ENCODE measurements at regions not wholly inside any gene's neighbourhood (a gene's known extent, or its start where the extent isn't known, plus 50 kb on each side); places are given as distances from the start of the nearest gene placed in this dataset.

DNA sequence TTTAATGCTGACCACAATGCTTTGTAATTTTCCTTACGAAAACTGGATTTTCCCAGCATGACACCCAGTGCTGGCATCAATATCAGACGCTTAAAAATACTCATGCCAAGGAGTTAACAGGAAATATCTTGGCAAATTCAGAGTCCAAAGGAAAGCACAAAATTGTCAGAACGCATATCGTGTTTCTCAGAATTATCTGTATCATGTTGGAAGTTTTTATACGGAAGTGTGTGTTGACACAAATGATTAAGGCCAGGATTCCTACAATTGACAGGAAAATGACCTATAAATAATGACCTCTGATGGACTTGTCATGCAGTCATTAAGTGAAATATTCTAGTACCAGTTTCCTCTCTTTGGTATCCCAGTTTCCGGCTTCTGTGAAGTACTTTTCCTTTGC, 132.1 kb upstream of the TLL1 start (continued):
- TF ChIP-seq ZNF596 (tag by site-specific recombination; IDR thresholded peaks at IDR 0.05) (no peak), ZNF501 (tag by site-specific recombination; IDR thresholded peaks at IDR 0.05) (no peak)

DNA sequence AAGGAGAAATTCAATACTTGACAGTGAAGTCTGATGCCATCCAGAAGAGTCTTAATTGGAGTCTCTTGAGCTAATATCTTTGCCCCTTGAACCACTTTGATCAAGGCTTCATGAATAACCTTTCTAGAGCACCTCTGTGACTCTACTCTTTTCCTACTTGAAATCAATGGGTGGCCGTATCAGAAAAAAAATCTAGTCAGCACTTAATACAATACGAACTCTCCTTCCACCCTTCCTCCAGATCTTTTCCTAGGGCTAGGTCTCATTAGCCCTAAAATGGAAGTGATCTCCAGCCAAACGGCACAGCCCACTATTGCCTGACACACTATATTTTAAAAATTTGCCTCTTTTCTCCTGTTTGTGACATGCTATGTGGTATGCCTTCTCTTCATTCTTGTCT, 129.6 kb upstream of the TLL1 start:
- no peak overlapping the region for H3K27ac ChIP-seq (ENCODE audit: extremely low read depth, low read depth, low read length)
- ChIA-PET CTCF (no interaction called here), POLR2A (no interaction called here)

DNA sequence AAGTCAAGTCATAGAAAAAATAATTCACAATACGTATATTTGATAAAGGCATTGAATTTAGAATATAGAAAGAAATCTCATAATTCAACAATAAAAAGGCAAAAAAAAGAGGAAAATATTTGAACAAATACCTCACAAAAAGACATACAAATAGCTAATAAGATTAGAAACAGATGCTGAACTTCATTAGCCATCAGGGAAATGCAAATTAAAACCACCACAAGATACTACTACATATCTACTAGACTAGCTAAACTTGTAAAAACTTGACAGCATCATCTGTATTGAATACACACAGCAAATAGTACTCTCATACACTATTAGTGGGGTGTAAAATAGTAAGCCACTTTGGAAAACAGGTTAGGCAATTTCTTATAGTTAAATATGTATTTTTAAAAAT, 128.7 kb upstream of the TLL1 start:
- ChIA-PET POLR2A (no interaction called here), CTCF (no interaction called here)
- Histone ChIP-seq H3K4me3 (ENCODE audit: low read depth, low read length) (no peak overlapping the region), H3K36me3 (ENCODE audit: control insufficient read depth in 2 of 2, insufficient read depth in 1 of 2, low read length in 2 of 2) (no peaks in the 10 kb centered on the region), H3K4me1 (ENCODE audit: control insufficient read depth, insufficient read depth, low read length) (no peaks in the 10 kb centered on the region), H3K9me3 (ENCODE audit: control insufficient read depth, insufficient read depth, low read depth, low read length) (no peaks in the 10 kb centered on the region), H3K27ac (ENCODE audit: extremely low read depth, low read depth, low read length) (no peak overlapping the region)
- TF ChIP-seq ZNF529 (tag by site-specific recombination; IDR thresholded peaks at IDR 0.05; ENCODE audit: insufficient replicate concordance) (no peak), ZNF335 (tag by site-specific recombination; conservative IDR thresholded peaks at IDR 0.05) (no peak), SP7 (tag by site-specific recombination; IDR thresholded peaks at IDR 0.05) (no peak), ZNF624 (tag by site-specific recombination; IDR thresholded peaks at IDR 0.05) (no peak), ZBTB1 (tag by site-specific recombination; IDR thresholded peaks at IDR 0.05) (no peak), ZNF404 (tag by site-specific recombination; IDR thresholded peaks at IDR 0.05) (no peak), ZNF157 (tag by site-specific recombination; IDR thresholded peaks at IDR 0.05) (no peak), KLF8 (tag by site-specific recombination; IDR thresholded peaks at IDR 0.05) (no peak)
- TF ChIP-seq, protein P1, sequence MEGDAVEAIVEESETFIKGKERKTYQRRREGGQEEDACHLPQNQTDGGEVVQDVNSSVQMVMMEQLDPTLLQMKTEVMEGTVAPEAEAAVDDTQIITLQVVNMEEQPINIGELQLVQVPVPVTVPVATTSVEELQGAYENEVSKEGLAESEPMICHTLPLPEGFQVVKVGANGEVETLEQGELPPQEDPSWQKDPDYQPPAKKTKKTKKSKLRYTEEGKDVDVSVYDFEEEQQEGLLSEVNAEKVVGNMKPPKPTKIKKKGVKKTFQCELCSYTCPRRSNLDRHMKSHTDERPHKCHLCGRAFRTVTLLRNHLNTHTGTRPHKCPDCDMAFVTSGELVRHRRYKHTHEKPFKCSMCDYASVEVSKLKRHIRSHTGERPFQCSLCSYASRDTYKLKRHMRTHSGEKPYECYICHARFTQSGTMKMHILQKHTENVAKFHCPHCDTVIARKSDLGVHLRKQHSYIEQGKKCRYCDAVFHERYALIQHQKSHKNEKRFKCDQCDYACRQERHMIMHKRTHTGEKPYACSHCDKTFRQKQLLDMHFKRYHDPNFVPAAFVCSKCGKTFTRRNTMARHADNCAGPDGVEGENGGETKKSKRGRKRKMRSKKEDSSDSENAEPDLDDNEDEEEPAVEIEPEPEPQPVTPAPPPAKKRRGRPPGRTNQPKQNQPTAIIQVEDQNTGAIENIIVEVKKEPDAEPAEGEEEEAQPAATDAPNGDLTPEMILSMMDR (tag by site-specific recombination; IDR thresholded peaks at IDR 0.05) = no peak
- TF ChIP-seq, protein P2, sequence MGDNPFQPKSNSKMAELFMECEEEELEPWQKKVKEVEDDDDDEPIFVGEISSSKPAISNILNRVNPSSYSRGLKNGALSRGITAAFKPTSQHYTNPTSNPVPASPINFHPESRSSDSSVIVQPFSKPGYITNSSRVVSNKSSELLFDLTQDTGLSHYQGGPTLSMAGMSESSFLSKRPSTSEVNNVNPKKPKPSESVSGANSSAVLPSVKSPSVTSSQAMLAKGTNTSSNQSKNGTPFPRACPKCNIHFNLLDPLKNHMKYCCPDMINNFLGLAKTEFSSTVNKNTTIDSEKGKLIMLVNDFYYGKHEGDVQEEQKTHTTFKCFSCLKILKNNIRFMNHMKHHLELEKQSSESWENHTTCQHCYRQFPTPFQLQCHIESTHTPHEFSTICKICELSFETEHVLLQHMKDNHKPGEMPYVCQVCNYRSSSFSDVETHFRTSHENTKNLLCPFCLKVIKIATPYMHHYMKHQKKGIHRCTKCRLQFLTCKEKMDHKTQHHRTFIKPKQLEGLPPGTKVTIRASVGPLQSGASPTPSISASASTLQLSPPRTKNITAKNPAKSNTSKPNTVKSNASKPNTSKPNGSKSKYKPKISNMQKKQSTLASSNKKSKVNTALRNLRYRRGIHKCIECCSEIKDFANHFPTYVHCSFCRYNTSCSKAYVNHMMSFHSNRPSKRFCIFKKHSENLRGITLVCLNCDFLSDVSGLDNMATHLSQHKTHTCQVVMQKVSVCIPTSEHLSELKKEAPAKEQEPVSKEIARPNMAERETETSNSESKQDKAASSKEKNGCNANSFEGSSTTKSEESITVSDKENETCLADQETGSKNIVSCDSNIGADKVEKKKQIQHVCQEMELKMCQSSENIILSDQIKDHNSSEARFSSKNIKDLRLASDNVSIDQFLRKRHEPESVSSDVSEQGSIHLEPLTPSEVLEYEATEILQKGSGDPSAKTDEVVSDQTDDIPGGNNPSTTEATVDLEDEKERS (tag by site-specific recombination; IDR thresholded peaks at IDR 0.05) = no peak

More for the DNA sequence above, 129.6 kb upstream of the TLL1 start:
- no peak overlapping the region for H3K4me3 ChIP-seq (ENCODE audit: low read depth, low read length)
- no peaks in the 10 kb centered on the region for H3K9me3 ChIP-seq (ENCODE audit: control insufficient read depth, insufficient read depth, low read depth, low read length)
- H3K36me3 ChIP-seq (ENCODE audit: control insufficient read depth in 2 of 2, insufficient read depth in 1 of 2, low read length in 2 of 2) = no peaks in the 10 kb centered on the region
- H3K4me1 ChIP-seq (ENCODE audit: control insufficient read depth, insufficient read depth, low read length) = no peaks in the 10 kb centered on the region
- no peak for TF ChIP-seq IKZF3 (tag by site-specific recombination; IDR thresholded peaks at IDR 0.05)
- TF ChIP-seq, protein P3, sequence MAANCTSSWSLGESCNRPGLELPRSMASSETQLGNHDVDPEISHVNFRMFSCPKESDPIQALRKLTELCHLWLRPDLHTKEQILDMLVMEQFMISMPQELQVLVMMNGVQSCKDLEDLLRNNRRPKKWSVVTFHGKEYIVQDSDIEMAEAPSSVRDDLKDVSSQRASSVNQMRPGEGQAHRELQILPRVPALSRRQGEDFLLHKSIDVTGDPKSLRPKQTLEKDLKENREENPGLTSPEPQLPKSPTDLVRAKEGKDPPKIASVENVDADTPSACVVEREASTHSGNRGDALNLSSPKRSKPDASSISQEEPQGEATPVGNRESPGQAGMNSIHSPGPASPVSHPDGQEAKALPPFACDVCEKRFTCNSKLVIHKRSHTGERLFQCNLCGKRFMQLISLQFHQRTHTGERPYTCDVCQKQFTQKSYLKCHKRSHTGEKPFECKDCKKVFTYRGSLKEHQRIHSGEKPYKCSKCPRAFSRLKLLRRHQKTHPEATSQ (tag by site-specific recombination; IDR thresholded peaks at IDR 0.05) = no peak
- TF ChIP-seq, protein P4, sequence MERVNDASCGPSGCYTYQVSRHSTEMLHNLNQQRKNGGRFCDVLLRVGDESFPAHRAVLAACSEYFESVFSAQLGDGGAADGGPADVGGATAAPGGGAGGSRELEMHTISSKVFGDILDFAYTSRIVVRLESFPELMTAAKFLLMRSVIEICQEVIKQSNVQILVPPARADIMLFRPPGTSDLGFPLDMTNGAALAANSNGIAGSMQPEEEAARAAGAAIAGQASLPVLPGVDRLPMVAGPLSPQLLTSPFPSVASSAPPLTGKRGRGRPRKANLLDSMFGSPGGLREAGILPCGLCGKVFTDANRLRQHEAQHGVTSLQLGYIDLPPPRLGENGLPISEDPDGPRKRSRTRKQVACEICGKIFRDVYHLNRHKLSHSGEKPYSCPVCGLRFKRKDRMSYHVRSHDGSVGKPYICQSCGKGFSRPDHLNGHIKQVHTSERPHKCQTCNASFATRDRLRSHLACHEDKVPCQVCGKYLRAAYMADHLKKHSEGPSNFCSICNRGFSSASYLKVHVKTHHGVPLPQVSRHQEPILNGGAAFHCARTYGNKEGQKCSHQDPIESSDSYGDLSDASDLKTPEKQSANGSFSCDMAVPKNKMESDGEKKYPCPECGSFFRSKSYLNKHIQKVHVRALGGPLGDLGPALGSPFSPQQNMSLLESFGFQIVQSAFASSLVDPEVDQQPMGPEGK (tag by site-specific recombination; IDR thresholded peaks at IDR 0.05) = no peak
- no peak for TF ChIP-seq ZNF768 (tag by site-specific recombination; IDR thresholded peaks at IDR 0.05)
- TF ChIP-seq, protein P5, sequence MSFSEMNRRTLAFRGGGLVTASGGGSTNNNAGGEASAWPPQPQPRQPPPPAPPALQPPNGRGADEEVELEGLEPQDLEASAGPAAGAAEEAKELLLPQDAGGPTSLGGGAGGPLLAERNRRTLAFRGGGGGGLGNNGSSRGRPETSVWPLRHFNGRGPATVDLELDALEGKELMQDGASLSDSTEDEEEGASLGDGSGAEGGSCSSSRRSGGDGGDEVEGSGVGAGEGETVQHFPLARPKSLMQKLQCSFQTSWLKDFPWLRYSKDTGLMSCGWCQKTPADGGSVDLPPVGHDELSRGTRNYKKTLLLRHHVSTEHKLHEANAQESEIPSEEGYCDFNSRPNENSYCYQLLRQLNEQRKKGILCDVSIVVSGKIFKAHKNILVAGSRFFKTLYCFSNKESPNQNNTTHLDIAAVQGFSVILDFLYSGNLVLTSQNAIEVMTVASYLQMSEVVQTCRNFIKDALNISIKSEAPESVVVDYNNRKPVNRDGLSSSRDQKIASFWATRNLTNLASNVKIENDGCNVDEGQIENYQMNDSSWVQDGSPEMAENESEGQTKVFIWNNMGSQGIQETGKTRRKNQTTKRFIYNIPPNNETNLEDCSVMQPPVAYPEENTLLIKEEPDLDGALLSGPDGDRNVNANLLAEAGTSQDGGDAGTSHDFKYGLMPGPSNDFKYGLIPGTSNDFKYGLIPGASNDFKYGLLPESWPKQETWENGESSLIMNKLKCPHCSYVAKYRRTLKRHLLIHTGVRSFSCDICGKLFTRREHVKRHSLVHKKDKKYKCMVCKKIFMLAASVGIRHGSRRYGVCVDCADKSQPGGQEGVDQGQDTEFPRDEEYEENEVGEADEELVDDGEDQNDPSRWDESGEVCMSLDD (tag by site-specific recombination; IDR thresholded peaks at IDR 0.05) = no peak
- TF ChIP-seq, protein P6, sequence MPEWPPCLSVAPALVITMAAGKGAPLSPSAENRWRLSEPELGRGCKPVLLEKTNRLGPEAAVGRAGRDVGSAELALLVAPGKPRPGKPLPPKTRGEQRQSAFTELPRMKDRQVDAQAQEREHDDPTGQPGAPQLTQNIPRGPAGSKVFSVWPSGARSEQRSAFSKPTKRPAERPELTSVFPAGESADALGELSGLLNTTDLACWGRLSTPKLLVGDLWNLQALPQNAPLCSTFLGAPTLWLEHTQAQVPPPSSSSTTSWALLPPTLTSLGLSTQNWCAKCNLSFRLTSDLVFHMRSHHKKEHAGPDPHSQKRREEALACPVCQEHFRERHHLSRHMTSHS (tag by site-specific recombination; IDR thresholded peaks at IDR 0.05) = no peak
- TF ChIP-seq SP7 (tag by site-specific recombination; IDR thresholded peaks at IDR 0.05) = no peak
- TF ChIP-seq HOXA7 (CRISPR knock-in tag; IDR thresholded peaks at IDR 0.05; ENCODE audit: borderline replicate concordance) = no peak
- no peak for TF ChIP-seq ZNF223 (tag by site-specific recombination; IDR thresholded peaks at IDR 0.05)
- TF ChIP-seq ZNF24 (tag by site-specific recombination; IDR thresholded peaks at IDR 0.05) = no peak
- TF ChIP-seq ZNF426 (tag by site-specific recombination; IDR thresholded peaks at IDR 0.05) = no peak
- TF ChIP-seq ZNF311 (tag by site-specific recombination; IDR thresholded peaks at IDR 0.05; ENCODE audit: borderline replicate concordance) = no peak
- no peak for TF ChIP-seq ZNF266 (tag by site-specific recombination; IDR thresholded peaks at IDR 0.05; ENCODE audit: low read depth)
- no peak for TF ChIP-seq ZNF707 (tag by site-specific recombination; IDR thresholded peaks at IDR 0.05)
- TF ChIP-seq ZNF530 (tag by site-specific recombination; IDR thresholded peaks at IDR 0.05; ENCODE audit: low read depth) = no peak
